SK-N-MC (cell line): ENCODE measurements at regions not wholly inside any gene's neighbourhood (a gene's known extent, or its start where the extent isn't known, plus 50 kb on each side); places are given as distances from the start of the nearest gene placed in this dataset.
"Not testable (repeated sequence)": the region's sequence is repeated elsewhere in the genome, so short reads cannot be mapped to it uniquely, and the experiment has no call there.

Experiments
- DNase-seq: peaks from one replicate; pipeline ENCODE4 v3.0.0-alpha.2; 2011; ENCODE audit warnings: low read depth, low spot score
- H3K27ac ChIP-seq: fragments of 200-600 bp; sonication (generic); 2 replicates; pipeline ENCODE4 v1.5.1; 2016; ENCODE audit warnings: mixed run types
- H3K36me3 ChIP-seq: fragments of 200-600 bp; sonication (generic); 2 replicates; pipeline ENCODE4 v1.6.1; 2017; ENCODE audit warnings: antibody characterized with exemption, low read length, mixed read lengths; ENCODE audit not compliant: insufficient read depth
- H3K4me3 ChIP-seq: fragments of 200-600 bp; sonication (generic); 2 replicates; pipeline ENCODE4 v1.5.1; 2016
- H3K9ac ChIP-seq: fragments of 200-600 bp; sonication (generic); 2 replicates; pipeline ENCODE4 v1.8.0; 2017; ENCODE audit warnings: mixed run types, mixed read lengths; ENCODE audit not compliant: insufficient read length
- H3K9me3 ChIP-seq: fragments of 200-600 bp; sonication (generic); 2 replicates; pipeline ENCODE4 v1.6.1; 2017; ENCODE audit warnings: low read depth, mild to moderate bottlenecking, antibody characterized with exemption, low read length, moderate library complexity, mixed read lengths
- EZH2 ChIP-seq: fragments of 200-600 bp; sonication (generic); IDR thresholded peaks from one replicate; pipeline ENCODE4 v1.6.1; 2017; ENCODE audit warnings: antibody characterized with exemption
- FOXP2 ChIP-seq: optimal IDR thresholded peaks from 2 replicates; pipeline ENCODE3; 2011; ENCODE audit warnings: mild to moderate bottlenecking, moderate library complexity; ENCODE audit not compliant: insufficient read depth; ENCODE audit errors: extremely low read length, control extremely low read depth
- POLR2AphosphoS5 ChIP-seq: IDR thresholded peaks from 2 replicates; pipeline ENCODE4 v1.6.1; 2012; ENCODE audit warnings: mild to moderate bottlenecking, low read depth, low read length, borderline replicate concordance

- Histone ChIP-seq H3K27ac (no peak overlapping the region), H3K4me3 (no peak overlapping the region), H3K9ac (no peak overlapping the region), H3K36me3 (no peaks in the 10 kb centered on the region), H3K9me3 (no peaks in the 10 kb centered on the region)
- TF ChIP-seq FOXP2 = no peak
- TF ChIP-seq EZH2 = no peak
- no peak for TF ChIP-seq POLR2AphosphoS5
- DNase-seq = no peak
Measured at GRCh38 chr4:187118602-187119120, 395.0 kb upstream of the FAT1 start.

- no peak for DNase-seq
- Histone ChIP-seq H3K4me3 (no peak overlapping the region), H3K9me3 (no peaks in the 10 kb centered on the region), H3K9ac (no peak overlapping the region), H3K36me3 (no peaks in the 10 kb centered on the region), H3K27ac (no peak overlapping the region)
- TF ChIP-seq FOXP2 (no peak), EZH2 (no peak), POLR2AphosphoS5 (no peak)
Measured at GRCh38 chr4:187124331-187124730, 400.7 kb upstream of the FAT1 start.

- no peak for TF ChIP-seq POLR2AphosphoS5
- TF ChIP-seq FOXP2 = no peak
- TF ChIP-seq EZH2 = no peak
- Histone ChIP-seq H3K27ac (no peak overlapping the region), H3K9ac (no peak overlapping the region), H3K9me3 (no peaks in the 10 kb centered on the region), H3K36me3 (no peaks in the 10 kb centered on the region), H3K4me3 (no peak overlapping the region)
- DNase-seq = no peak
Measured at GRCh38 chr4:187125062-187125461, 401.4 kb upstream of the FAT1 start.

GRCh38 chr4:187127456-187127855 is 403.8 kb upstream of the FAT1 start:
- TF ChIP-seq POLR2AphosphoS5 = no peak
- TF ChIP-seq EZH2 = no peak
- TF ChIP-seq FOXP2 = no peak
- DNase-seq = no peak
- Histone ChIP-seq H3K36me3 (no peaks in the 10 kb centered on the region), H3K4me3 (no peak overlapping the region), H3K27ac (no peak overlapping the region), H3K9ac (no peak overlapping the region), H3K9me3 (no peaks in the 10 kb centered on the region)

GRCh38 chr4:187128222-187128621 is 404.6 kb upstream of the FAT1 start:
- no peak for DNase-seq
- Histone ChIP-seq H3K9ac (no peak overlapping the region), H3K27ac (no peak overlapping the region), H3K4me3 (no peak overlapping the region), H3K9me3 (no peaks in the 10 kb centered on the region), H3K36me3 (no peaks in the 10 kb centered on the region)
- TF ChIP-seq FOXP2 = no peak
- TF ChIP-seq EZH2 = no peak
- no peak for TF ChIP-seq POLR2AphosphoS5

- Histone ChIP-seq H3K36me3 (no peaks in the 10 kb centered on the region), H3K9ac (no peak overlapping the region), H3K27ac (no peak overlapping the region), H3K4me3 (no peak overlapping the region), H3K9me3 (no peaks in the 10 kb centered on the region)
- TF ChIP-seq FOXP2 (no peak), POLR2AphosphoS5 (no peak), EZH2 (no peak)
- DNase-seq = no peak
Measured at GRCh38 chr4:187128976-187129375, 405.3 kb upstream of the FAT1 start.

GRCh38 chr4:187131826-187132225 is 408.2 kb upstream of the FAT1 start:
- H3K9ac ChIP-seq, H3K4me3 ChIP-seq, H3K9me3 ChIP-seq, H3K27ac ChIP-seq, H3K36me3 ChIP-seq, DNase-seq: not testable (repeated sequence)

GRCh38 chr4:187135878-187136277 is 412.2 kb upstream of the FAT1 start:
- H3K4me3 ChIP-seq = no peak overlapping the region
- no peak overlapping the region for H3K9ac ChIP-seq
- no peak for TF ChIP-seq EZH2
- TF ChIP-seq FOXP2 = no peak
- TF ChIP-seq POLR2AphosphoS5 = no peak
- H3K36me3 ChIP-seq = no peaks in the 10 kb centered on the region
- DNase-seq = no peak
- H3K9me3 ChIP-seq = no peaks in the 10 kb centered on the region
- H3K27ac ChIP-seq = no peak overlapping the region

GRCh38 chr4:187139141-187139540 is 415.5 kb upstream of the FAT1 start:
- no peak for DNase-seq
- H3K4me3 ChIP-seq = no peak overlapping the region
- no peak overlapping the region for H3K9ac ChIP-seq
- no peaks in the 10 kb centered on the region for H3K36me3 ChIP-seq
- no peak for TF ChIP-seq FOXP2
- no peaks in the 10 kb centered on the region for H3K9me3 ChIP-seq
- H3K27ac ChIP-seq = no peak overlapping the region
